ENCODE measurements at regions not wholly inside any gene's neighbourhood (a gene's known extent, or its start where the extent isn't known, plus 50 kb on each side); places are given as distances from the start of the nearest gene placed in this dataset.

DNA sequence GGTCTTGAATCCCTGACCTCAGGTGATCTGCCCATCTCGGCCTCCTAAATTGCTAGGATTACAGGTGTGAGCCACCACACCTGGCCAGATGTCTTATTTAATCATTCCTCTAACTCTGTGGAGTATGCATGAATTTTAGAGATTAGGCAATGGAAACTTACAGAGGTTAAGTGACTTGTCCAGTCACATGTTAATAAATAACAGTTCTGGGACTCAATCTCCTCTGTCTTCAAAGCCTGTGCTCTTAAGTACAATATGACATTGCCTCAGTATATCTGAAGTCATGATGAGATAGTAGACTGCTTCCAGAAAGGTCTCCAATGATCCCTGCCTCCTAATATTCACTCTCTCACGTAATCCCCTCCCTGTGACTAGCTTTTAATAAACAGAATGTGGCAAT is 72.9 kb upstream of the TDRD3 start:
- H3K23ac ChIP-seq (ENCODE audit: low read depth, low read length), result no peak overlapping the region
- POLR2A ChIA-PET (ENCODE audit: unreplicated experiment), result no interaction called here
- H2AK5ac ChIP-seq (ENCODE audit: low read depth, low read length), result no peak overlapping the region
- H3K56ac ChIP-seq (ENCODE audit: extremely low read depth, insufficient read depth, low read length), result no peak overlapping the region
- dilution Hi-C loops (cut with HindIII; ENCODE audit: low sequenced_read_pairs, unreplicated experiment), result no loop called here
- H3K36me3 ChIP-seq (ENCODE audit: control insufficient read depth, insufficient read depth, low read length), result no peaks in the 10 kb centered on the region
- no peak overlapping the region for H4K5ac ChIP-seq (ENCODE audit: low read depth, low read length)
- H3K18ac ChIP-seq (ENCODE audit: low read depth, low read length), result no peak overlapping the region
- no peaks in the 10 kb centered on the region for H3K9me1 ChIP-seq (ENCODE audit: insufficient read depth, low read length)
- no peak overlapping the region for H3K14ac ChIP-seq (replicated peaks; ENCODE audit: low read depth, low read length)
- no peak for ATAC-seq (ENCODE audit: low read depth)
- BruUV-seq (replicated peaks), result no TSS peak
- intact Hi-C loops (cut with micrococcal nuclease), result no loop called here
- no peak overlapping the region for H3K4me2 ChIP-seq (ENCODE audit: low read depth, low read length)
- H4K20me1 ChIP-seq (ENCODE audit: insufficient read depth, low read length), result no peaks in the 10 kb centered on the region
- H2AFZ ChIP-seq (replicated peaks; ENCODE audit: low read length, poor library complexity), result no peak overlapping the region
- H2BK5ac ChIP-seq (ENCODE audit: low read depth, low read length, poor library complexity, severe bottlenecking), result no peak overlapping the region
- no CpG with 5 or more reads among the region's 2 CpGs for WGBS, 2 experiments (ENCODE audit: extremely low coverage in 2 of 2, insufficient read length in 1 of 2)
- TF ChIP-seq SMC3 (IDR thresholded peaks at IDR 0.05; ENCODE audit: low read depth, low read length) (no peak), RFX5 (IDR thresholded peaks at IDR 0.05; ENCODE audit: low read depth, low read length) (no peak), CHD1 (IDR thresholded peaks at IDR 0.05; ENCODE audit: low read depth, low read length) (no peak), NFE2L2 (IDR thresholded peaks at IDR 0.05; ENCODE audit: low read depth, low read length) (no peak)
- TF ChIP-seq, protein P1, sequence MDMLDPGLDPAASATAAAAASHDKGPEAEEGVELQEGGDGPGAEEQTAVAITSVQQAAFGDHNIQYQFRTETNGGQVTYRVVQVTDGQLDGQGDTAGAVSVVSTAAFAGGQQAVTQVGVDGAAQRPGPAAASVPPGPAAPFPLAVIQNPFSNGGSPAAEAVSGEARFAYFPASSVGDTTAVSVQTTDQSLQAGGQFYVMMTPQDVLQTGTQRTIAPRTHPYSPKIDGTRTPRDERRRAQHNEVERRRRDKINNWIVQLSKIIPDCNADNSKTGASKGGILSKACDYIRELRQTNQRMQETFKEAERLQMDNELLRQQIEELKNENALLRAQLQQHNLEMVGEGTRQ (IDR thresholded peaks at IDR 0.05; ENCODE audit: low read depth, low read length), result no peak
- TF ChIP-seq, protein P2, sequence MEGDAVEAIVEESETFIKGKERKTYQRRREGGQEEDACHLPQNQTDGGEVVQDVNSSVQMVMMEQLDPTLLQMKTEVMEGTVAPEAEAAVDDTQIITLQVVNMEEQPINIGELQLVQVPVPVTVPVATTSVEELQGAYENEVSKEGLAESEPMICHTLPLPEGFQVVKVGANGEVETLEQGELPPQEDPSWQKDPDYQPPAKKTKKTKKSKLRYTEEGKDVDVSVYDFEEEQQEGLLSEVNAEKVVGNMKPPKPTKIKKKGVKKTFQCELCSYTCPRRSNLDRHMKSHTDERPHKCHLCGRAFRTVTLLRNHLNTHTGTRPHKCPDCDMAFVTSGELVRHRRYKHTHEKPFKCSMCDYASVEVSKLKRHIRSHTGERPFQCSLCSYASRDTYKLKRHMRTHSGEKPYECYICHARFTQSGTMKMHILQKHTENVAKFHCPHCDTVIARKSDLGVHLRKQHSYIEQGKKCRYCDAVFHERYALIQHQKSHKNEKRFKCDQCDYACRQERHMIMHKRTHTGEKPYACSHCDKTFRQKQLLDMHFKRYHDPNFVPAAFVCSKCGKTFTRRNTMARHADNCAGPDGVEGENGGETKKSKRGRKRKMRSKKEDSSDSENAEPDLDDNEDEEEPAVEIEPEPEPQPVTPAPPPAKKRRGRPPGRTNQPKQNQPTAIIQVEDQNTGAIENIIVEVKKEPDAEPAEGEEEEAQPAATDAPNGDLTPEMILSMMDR (conservative IDR thresholded peaks at IDR 0.05; ENCODE audit: low read depth, low read length), result no peak
- CTCF ChIA-PET, result no interaction called here
- no peak overlapping the region for H2BK15ac ChIP-seq (ENCODE audit: low read depth, low read length)
- peaks cover 3% of the 10 kb centered on the region for H3K27me3 ChIP-seq (ENCODE audit: control insufficient read depth, insufficient read depth, low read length)
- no peak for DNase-seq
- H4K91ac ChIP-seq (ENCODE audit: insufficient read depth, low read depth, low read length), result no peak overlapping the region
- H3K9me3 ChIP-seq (ENCODE audit: control insufficient read depth, insufficient read depth, low read length), result no peaks in the 10 kb centered on the region
- in situ Hi-C loops (cut with MboI; ENCODE audit: low sequenced_read_pairs), result no loop called here
- no peak overlapping the region for H4K8ac ChIP-seq (ENCODE audit: low read depth in 2 of 2, low read length in 2 of 2)
- no peak overlapping the region for H2BK120ac ChIP-seq (ENCODE audit: low read depth, low read length)
- H3K4me1 ChIP-seq (ENCODE audit: control insufficient read depth, insufficient read depth, low read length), result no peaks in the 10 kb centered on the region
- H3K4me3 ChIP-seq (ENCODE audit: insufficient read depth, low read depth, low read length), result no peak overlapping the region
- no peak overlapping the region for H3K27ac ChIP-seq (ENCODE audit: insufficient read depth, low read length)
- no peaks in the 10 kb centered on the region for H3K79me1 ChIP-seq (ENCODE audit: low read depth in 1 of 2, low read length in 2 of 2)
- no peak overlapping the region for H3K9ac ChIP-seq (ENCODE audit: low read depth, low read length)
- H2BK20ac ChIP-seq (ENCODE audit: low read depth, low read length), result no peak overlapping the region
- H2AK9ac ChIP-seq (replicated peaks; ENCODE audit: low read depth, low read length, poor library complexity), result no peak overlapping the region
- no peak overlapping the region for H3K4ac ChIP-seq (ENCODE audit: low read depth, low read length)

Data from IMR-90 (cell line).